ENCODE measurements at regions not wholly inside any gene's neighbourhood (a gene's known extent, or its start where the extent isn't known, plus 50 kb on each side); places are given as distances from the start of the nearest gene placed in this dataset.
"Not testable (repeated sequence)": the region's sequence is repeated elsewhere in the genome, so short reads cannot be mapped to it uniquely, and the experiment has no call there.

DNA sequence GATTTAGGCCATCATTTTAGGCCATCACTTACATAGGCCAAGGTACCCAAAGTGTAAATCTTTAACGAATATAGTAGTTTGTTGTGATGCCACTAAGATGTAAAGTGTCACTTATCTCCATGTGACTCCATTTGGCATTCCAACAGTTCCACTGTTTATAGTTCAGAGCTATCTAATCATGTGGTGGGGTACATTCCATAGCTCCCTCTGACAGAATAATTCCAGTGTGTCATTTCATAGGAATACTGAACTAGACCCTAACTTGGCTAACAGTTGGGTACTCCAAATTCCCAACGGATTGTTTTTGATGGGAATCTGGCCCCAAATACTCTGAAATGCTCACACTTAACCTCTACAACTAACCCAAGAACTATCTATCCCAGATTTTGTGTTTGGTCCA is 76.7 kb upstream of the FST start:
- no peak overlapping the region for H3K27ac ChIP-seq
- no peaks in the 10 kb centered on the region for H3K9me3 ChIP-seq
- no peak overlapping the region for H3K4me3 ChIP-seq
- no peak for DNase-seq (ENCODE audit: low spot score)
- TF ChIP-seq, protein P1, sequence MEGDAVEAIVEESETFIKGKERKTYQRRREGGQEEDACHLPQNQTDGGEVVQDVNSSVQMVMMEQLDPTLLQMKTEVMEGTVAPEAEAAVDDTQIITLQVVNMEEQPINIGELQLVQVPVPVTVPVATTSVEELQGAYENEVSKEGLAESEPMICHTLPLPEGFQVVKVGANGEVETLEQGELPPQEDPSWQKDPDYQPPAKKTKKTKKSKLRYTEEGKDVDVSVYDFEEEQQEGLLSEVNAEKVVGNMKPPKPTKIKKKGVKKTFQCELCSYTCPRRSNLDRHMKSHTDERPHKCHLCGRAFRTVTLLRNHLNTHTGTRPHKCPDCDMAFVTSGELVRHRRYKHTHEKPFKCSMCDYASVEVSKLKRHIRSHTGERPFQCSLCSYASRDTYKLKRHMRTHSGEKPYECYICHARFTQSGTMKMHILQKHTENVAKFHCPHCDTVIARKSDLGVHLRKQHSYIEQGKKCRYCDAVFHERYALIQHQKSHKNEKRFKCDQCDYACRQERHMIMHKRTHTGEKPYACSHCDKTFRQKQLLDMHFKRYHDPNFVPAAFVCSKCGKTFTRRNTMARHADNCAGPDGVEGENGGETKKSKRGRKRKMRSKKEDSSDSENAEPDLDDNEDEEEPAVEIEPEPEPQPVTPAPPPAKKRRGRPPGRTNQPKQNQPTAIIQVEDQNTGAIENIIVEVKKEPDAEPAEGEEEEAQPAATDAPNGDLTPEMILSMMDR (IDR thresholded peaks at IDR 0.05) = no peak
- H3K4me1 ChIP-seq = no peaks in the 10 kb centered on the region
- no peaks in the 10 kb centered on the region for H3K27me3 ChIP-seq
- no peaks in the 10 kb centered on the region for H3K36me3 ChIP-seq

DNA sequence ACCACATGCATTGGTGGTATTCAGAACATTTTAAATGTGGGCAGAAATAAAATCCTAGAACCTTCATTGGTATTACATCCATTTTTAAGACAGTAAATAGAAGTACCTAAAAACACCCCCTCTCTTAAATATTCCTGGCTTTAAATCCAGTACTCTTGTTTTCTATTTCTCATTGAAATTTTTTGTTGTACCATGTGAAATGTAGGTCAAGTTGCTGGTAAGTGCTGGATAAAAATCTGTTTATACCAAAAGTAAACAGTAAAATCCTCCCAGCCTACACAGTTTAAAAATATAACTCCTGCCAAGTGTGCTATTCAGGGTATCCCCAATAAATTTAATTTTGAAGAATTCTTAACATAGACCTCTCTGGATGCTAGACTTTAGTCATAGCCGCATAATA is 75.0 kb upstream of the FST start:
- H3K27me3 ChIP-seq = no peaks in the 10 kb centered on the region
- no peak overlapping the region for H3K27ac ChIP-seq
- no peaks in the 10 kb centered on the region for H3K4me1 ChIP-seq
- no peaks in the 10 kb centered on the region for H3K9me3 ChIP-seq
- DNase-seq (ENCODE audit: low spot score) = no peak
- TF ChIP-seq, protein P1 (IDR thresholded peaks at IDR 0.05) = no peak
- no peak overlapping the region for H3K4me3 ChIP-seq
- H3K36me3 ChIP-seq = no peaks in the 10 kb centered on the region

DNA sequence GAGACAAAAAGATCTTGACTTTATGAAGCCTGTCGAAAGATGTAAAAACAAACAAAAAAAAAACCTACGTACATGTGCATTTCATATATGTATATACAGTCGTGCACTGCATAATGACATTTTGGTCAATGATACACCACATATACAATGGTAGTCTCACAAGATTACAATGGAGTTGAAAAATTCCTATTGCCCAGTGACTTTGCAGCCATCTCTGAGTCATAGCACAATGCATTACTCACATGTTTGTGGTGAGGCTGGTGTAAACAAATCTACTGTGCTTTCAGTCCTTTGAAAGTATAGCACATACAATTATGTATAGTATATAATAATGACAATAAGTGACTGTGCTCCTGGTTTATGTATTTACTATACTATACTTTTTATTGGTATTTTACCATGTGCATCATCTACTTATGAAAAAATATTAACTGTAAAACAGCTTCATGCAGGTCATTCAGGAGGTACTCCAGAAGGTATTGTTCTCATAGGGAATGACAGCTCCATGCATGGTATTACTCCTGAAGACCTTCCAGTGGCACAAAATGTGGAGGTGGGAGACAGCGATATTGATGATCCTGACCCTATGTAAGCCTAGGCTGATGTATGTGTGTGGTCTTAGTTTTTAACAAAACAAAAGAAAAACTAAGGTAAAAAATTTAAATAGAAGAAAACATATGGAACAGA is 73.7 kb upstream of the FST start:
- no peaks in the 10 kb centered on the region for H3K9me3 ChIP-seq
- DNase-seq (ENCODE audit: low spot score) = no peak
- H3K27me3 ChIP-seq = no peaks in the 10 kb centered on the region
- H3K27ac ChIP-seq = no peak overlapping the region
- H3K4me1 ChIP-seq = no peaks in the 10 kb centered on the region
- no peaks in the 10 kb centered on the region for H3K36me3 ChIP-seq
- H3K4me3 ChIP-seq = no peak overlapping the region
- TF ChIP-seq, protein P1 (IDR thresholded peaks at IDR 0.05) = no peak

DNA sequence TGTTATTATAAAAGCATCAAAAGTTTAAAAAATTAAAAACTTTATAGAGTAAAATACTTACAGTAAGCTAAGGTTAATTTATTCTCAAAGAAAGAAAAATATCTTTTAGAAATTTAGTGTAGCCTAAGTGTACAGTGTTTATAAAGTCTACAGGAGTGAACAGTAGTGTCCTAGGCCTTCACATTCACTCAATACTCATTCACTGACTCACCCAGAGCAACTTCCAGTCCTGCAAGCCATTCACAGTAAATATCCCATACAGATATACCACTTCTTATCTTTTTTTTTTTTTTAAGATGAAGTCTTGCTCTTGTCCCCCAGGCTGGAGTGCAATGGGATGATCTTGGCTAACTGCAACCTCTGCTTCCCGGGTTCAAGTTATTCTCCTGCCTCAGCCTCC is 73.1 kb upstream of the FST start:
- TF ChIP-seq, protein P1 (IDR thresholded peaks at IDR 0.05) = no peak
- H3K9me3 ChIP-seq = no peaks in the 10 kb centered on the region
- no peak for DNase-seq (ENCODE audit: low spot score)

GRCh38 chr5:53411388-53411787 is 69.0 kb upstream of the FST start:
- Histone ChIP-seq H3K27ac (no peak overlapping the region), H3K9me3 (no peaks in the 10 kb centered on the region), H3K4me1 (no peaks in the 10 kb centered on the region), H3K36me3 (no peaks in the 10 kb centered on the region), H3K4me3 (no peak overlapping the region), H3K27me3 (no peaks in the 10 kb centered on the region)
- no peak for DNase-seq (ENCODE audit: low spot score)
- TF ChIP-seq, protein P1 (IDR thresholded peaks at IDR 0.05) = no peak

More for the DNA sequence above, 73.1 kb upstream of the FST start:
- Histone ChIP-seq H3K4me3 (no peak overlapping the region), H3K36me3 (no peaks in the 10 kb centered on the region), H3K27me3 (no peaks in the 10 kb centered on the region), H3K4me1 (no peaks in the 10 kb centered on the region), H3K27ac (no peak overlapping the region)

GRCh38 chr5:53412499-53412898 is 67.9 kb upstream of the FST start:
- H3K36me3 ChIP-seq; H3K27ac ChIP-seq; H3K27me3 ChIP-seq; H3K9me3 ChIP-seq; DNase-seq (ENCODE audit: low spot score); H3K4me3 ChIP-seq; H3K4me1 ChIP-seq: not testable (repeated sequence)

All from right atrium auricular region (tissue), 2 donors.